Limb (tissue), 2 donors: ENCODE measurements at regions not wholly inside any gene's neighbourhood (a gene's known extent, or its start where the extent isn't known, plus 50 kb on each side); places are given as distances from the start of the nearest gene placed in this dataset.
"Not testable (repeated sequence)": the region's sequence is repeated elsewhere in the genome, so short reads cannot be mapped to it uniquely, and the experiment has no call there.

Experiments
- DNase-seq, 2 donors: peaks; one replicate each; pipeline ENCODE4 v3.0.0-alpha.2; 2016; ENCODE audit errors: extremely low spot score in 2 of 2

- DNase-seq, result no peak
These were observed 893.3 kb upstream of the LRFN5 start for GRCh38 chr14:40713387-40713786.

- DNase-seq, result no peak
These were observed 909.4 kb upstream of the LRFN5 start for GRCh38 chr14:40697231-40697630.

GRCh38 chr14:40694023-40694422, 912.7 kb upstream of the LRFN5 start:
- no peak for DNase-seq

- DNase-seq, result no peak
These were observed 915.6 kb upstream of the LRFN5 start for GRCh38 chr14:40691066-40691465.

GRCh38 chr14:40685764-40686163, 920.9 kb upstream of the LRFN5 start:
- no peak for DNase-seq

- no peak for DNase-seq
These were observed 922.3 kb upstream of the LRFN5 start for GRCh38 chr14:40684328-40684727.

GRCh38 chr14:40682131-40682913, 924.4 kb upstream of the LRFN5 start:
- DNase-seq, result no peak

GRCh38 chr14:40679256-40679655, 927.4 kb upstream of the LRFN5 start:
- DNase-seq, result no peak

GRCh38 chr14:40677206-40677605, 929.5 kb upstream of the LRFN5 start:
- not testable (repeated sequence) for DNase-seq

GRCh38 chr14:40674502-40674901, 932.2 kb upstream of the LRFN5 start:
- no peak for DNase-seq

- no peak for DNase-seq
These were observed 950.4 kb upstream of the LRFN5 start for GRCh38 chr14:40656311-40656710.

GRCh38 chr14:40652089-40652691, 954.5 kb upstream of the LRFN5 start:
- DNase-seq, result no peak

- no peak for DNase-seq
These were observed 976.2 kb upstream of the LRFN5 start for GRCh38 chr14:40630471-40630870.

GRCh38 chr14:40629551-40630137, 977.0 kb upstream of the LRFN5 start:
- DNase-seq, result peak in 1 of 2 donors; percentile 47

GRCh38 chr14:40629144-40629543, 977.5 kb upstream of the LRFN5 start:
- DNase-seq, result no peak

GRCh38 chr14:40623643-40624042, 983.0 kb upstream of the LRFN5 start:
- no peak for DNase-seq

GRCh38 chr14:40618225-40618898, 988.3 kb upstream of the LRFN5 start:
- no peak for DNase-seq

- no peak for DNase-seq
These were observed 990.1 kb upstream of the LRFN5 start for GRCh38 chr14:40616579-40616978.

GRCh38 chr14:40601063-40601462, 1005.6 kb upstream of the LRFN5 start:
- no peak for DNase-seq

- DNase-seq, result no peak
These were observed 1007.0 kb upstream of the LRFN5 start for GRCh38 chr14:40599725-40600124.

GRCh38 chr14:40581264-40581663, 1025.4 kb upstream of the LRFN5 start:
- DNase-seq, result no peak

- no peak for DNase-seq
These were observed 1029.7 kb upstream of the LRFN5 start for GRCh38 chr14:40576880-40577478.
